Nephron (organoid): ENCODE measurements at regions not wholly inside any gene's neighbourhood (a gene's known extent, or its start where the extent isn't known, plus 50 kb on each side); places are given as distances from the start of the nearest gene placed in this dataset.

Source experiments
- H3K27ac Mint-ChIP-seq, 3 experiments: 2 replicates each; pipeline ENCODE4 v1.8.0; 2020; ENCODE audit warnings: mixed read lengths in 3 of 3, mild to moderate bottlenecking in 2 of 3, moderate library complexity in 1 of 3
- H3K27me3 Mint-ChIP-seq: 2 replicates; pipeline ENCODE4 v1.8.0; 2021; ENCODE audit warnings: low read depth, mild to moderate bottlenecking, moderate library complexity, mixed read lengths
- H3K36me3 Mint-ChIP-seq: 2 replicates; pipeline ENCODE4 v1.8.0; 2020; ENCODE audit warnings: low read depth, mixed read lengths
- H3K4me1 Mint-ChIP-seq: 2 replicates; pipeline ENCODE4 v1.8.0; 2020; ENCODE audit warnings: mixed read lengths
- H3K4me3 Mint-ChIP-seq, 3 experiments: 2 replicates each; pipeline ENCODE4 v1.8.0; 2020; ENCODE audit warnings: mild to moderate bottlenecking in 3 of 3, mixed read lengths in 3 of 3, moderate library complexity in 2 of 3
- H3K9me3 Mint-ChIP-seq: 2 replicates; pipeline ENCODE4 v1.8.0; 2020; ENCODE audit warnings: mixed read lengths
- TF ChIP-seq, protein P1 (sequence below), 3 experiments: fragments of 200-600 bp; sonication (generic); IDR thresholded peaks; one replicate each; pipeline ENCODE4 v1.5.0; 2021; ENCODE audit warnings: antibody characterized with exemption in 3 of 3; ENCODE audit not compliant: unreplicated experiment in 3 of 3

DNA sequence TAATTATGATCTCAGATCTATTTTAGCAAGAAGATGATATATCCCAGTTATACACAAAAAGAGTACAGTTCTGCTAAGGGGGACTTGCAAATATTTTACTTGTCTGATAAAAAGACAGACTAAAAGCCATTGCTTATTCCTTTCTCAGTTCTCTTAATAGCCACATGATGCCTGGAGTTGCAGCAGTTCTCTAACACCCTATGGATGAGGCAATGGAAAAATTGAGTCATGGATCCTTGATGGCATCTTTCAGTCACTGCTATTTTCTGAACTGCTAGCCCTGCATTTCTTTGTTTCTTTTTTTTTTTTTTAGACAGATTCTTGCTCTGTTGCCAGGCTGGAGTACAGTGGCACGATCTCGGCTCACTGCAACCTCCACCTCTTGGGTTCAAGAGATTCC is 1956.7 kb downstream of the C4orf33 start:
- Mint-ChIP-seq H3K27ac (no peak overlapping the region), H3K4me1 (no peaks in the 10 kb centered on the region), H3K4me3 (no peak overlapping the region), H3K9me3 (peaks cover 4% of the 10 kb centered on the region), H3K27me3 (no peaks in the 10 kb centered on the region), H3K36me3 (no peaks in the 10 kb centered on the region)
- TF ChIP-seq, protein P1, sequence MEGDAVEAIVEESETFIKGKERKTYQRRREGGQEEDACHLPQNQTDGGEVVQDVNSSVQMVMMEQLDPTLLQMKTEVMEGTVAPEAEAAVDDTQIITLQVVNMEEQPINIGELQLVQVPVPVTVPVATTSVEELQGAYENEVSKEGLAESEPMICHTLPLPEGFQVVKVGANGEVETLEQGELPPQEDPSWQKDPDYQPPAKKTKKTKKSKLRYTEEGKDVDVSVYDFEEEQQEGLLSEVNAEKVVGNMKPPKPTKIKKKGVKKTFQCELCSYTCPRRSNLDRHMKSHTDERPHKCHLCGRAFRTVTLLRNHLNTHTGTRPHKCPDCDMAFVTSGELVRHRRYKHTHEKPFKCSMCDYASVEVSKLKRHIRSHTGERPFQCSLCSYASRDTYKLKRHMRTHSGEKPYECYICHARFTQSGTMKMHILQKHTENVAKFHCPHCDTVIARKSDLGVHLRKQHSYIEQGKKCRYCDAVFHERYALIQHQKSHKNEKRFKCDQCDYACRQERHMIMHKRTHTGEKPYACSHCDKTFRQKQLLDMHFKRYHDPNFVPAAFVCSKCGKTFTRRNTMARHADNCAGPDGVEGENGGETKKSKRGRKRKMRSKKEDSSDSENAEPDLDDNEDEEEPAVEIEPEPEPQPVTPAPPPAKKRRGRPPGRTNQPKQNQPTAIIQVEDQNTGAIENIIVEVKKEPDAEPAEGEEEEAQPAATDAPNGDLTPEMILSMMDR (IDR thresholded peaks at IDR 0.05; ENCODE audit: unreplicated experiment in 3 of 3), result no peak

DNA sequence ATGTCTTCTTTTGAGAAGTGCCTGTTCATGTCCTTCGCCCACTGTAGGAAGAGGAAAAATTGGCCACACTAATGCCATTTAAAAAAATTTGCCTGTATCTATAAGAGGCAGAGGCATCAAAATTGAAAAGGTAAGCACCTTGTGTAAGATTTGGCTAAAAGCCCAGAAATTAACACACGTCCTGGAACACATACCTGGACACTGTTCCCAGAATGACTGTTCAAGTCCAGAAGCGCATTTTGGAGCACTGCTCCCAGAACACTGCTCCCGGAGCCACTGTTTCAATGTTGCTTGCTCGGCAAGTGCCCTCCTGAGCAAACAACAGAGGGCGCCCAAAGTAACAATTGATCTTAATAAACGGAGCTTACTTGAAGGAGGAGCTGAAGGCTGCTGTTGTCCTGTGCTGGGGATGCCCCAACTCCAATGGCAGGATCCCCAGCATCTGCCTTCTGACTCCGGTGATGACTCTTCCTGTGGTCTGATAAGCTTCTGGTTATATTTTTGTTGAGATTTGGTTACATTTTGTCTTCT is 1958.6 kb downstream of the C4orf33 start:
- Mint-ChIP-seq H3K4me1 (no peaks in the 10 kb centered on the region), H3K27ac (no peak overlapping the region), H3K9me3 (peaks cover 4% of the 10 kb centered on the region), H3K36me3 (no peaks in the 10 kb centered on the region), H3K4me3 (no peak overlapping the region), H3K27me3 (no peaks in the 10 kb centered on the region)
- TF ChIP-seq, protein P1 (IDR thresholded peaks at IDR 0.05; ENCODE audit: unreplicated experiment in 3 of 3), result no peak

- peaks cover 16% of the 10 kb centered on the region for H3K9me3 Mint-ChIP-seq
- H3K36me3 Mint-ChIP-seq, result peaks cover 3% of the 10 kb centered on the region
- H3K27me3 Mint-ChIP-seq, result no peaks in the 10 kb centered on the region
- H3K4me1 Mint-ChIP-seq, result no peaks in the 10 kb centered on the region
- TF ChIP-seq, protein P1 (IDR thresholded peaks at IDR 0.05; ENCODE audit: unreplicated experiment in 3 of 3), result no peak
- no peak overlapping the region for H3K27ac Mint-ChIP-seq
- H3K4me3 Mint-ChIP-seq, result no peak overlapping the region
Observed at GRCh38 chr4:131061734-131062133, 1965.8 kb downstream of the C4orf33 start.

GRCh38 chr4:131063878-131064277 is 1967.9 kb downstream of the C4orf33 start:
- TF ChIP-seq, protein P1 (IDR thresholded peaks at IDR 0.05; ENCODE audit: unreplicated experiment in 3 of 3), result no peak
- Mint-ChIP-seq H3K27ac (no peak overlapping the region), H3K27me3 (no peaks in the 10 kb centered on the region), H3K36me3 (peaks cover 3% of the 10 kb centered on the region), H3K4me1 (no peaks in the 10 kb centered on the region), H3K4me3 (no peak overlapping the region), H3K9me3 (peaks cover 16% of the 10 kb centered on the region)

DNA sequence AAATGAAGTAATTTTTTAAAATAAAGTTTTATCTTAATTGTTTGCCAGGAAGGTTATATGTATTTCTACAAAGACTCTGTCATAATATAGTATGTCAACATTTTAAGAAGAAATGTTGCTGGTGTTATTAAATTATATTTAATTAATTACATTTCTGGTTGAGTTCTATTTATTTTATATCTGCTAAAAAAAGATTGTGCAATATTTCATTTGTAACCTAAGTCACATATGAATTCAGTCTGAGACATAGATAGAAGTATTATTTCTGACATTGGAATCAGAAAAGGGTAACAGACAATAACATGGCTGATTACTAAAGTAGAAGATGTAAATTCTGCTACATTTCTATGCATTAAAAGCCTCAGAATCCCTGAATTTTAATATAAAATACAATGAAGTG is 1985.1 kb downstream of the C4orf33 start:
- no peaks in the 10 kb centered on the region for H3K36me3 Mint-ChIP-seq
- H3K4me1 Mint-ChIP-seq, result no peaks in the 10 kb centered on the region
- H3K9me3 Mint-ChIP-seq, result no peaks in the 10 kb centered on the region
- no peaks in the 10 kb centered on the region for H3K27me3 Mint-ChIP-seq
- H3K27ac Mint-ChIP-seq, result no peak overlapping the region
- TF ChIP-seq, protein P1 (IDR thresholded peaks at IDR 0.05; ENCODE audit: unreplicated experiment in 3 of 3), result no peak
- H3K4me3 Mint-ChIP-seq, result no peak overlapping the region

GRCh38 chr4:131084997-131085396 is 1989.0 kb downstream of the C4orf33 start:
- Mint-ChIP-seq H3K4me3 (no peak overlapping the region), H3K4me1 (no peaks in the 10 kb centered on the region), H3K9me3 (no peaks in the 10 kb centered on the region), H3K27me3 (no peaks in the 10 kb centered on the region), H3K36me3 (no peaks in the 10 kb centered on the region), H3K27ac (no peak overlapping the region)
- TF ChIP-seq, protein P1 (IDR thresholded peaks at IDR 0.05; ENCODE audit: unreplicated experiment in 3 of 3), result no peak
